ENCODE measurements at regions not wholly inside any gene's neighbourhood (a gene's known extent, or its start where the extent isn't known, plus 50 kb on each side); places are given as distances from the start of the nearest gene placed in this dataset.
A peak's percentile ranks its signal among the peaks of the same experiment; 100 is the strongest.

- no peaks in the 10 kb centered on the region for H3K79me2 ChIP-seq (ENCODE audit: insufficient read depth, low read length)
- no peak for DNase-seq (ENCODE audit: low read depth, low spot score)
- peaks cover 19 to 74% of the 10 kb centered on the region in 2 experiments for H3K4me1 ChIP-seq (ENCODE audit: control insufficient read depth in 1 of 2, insufficient read depth in 2 of 2, low read length in 2 of 2)
- intact Hi-C loops (cut with micrococcal nuclease), result no loop called here
- H4K20me1 ChIP-seq (ENCODE audit: insufficient read depth), result no peaks in the 10 kb centered on the region
- H3K4me2 ChIP-seq (ENCODE audit: low read length), result peak overlapping the region; percentile 42
- no peaks in the 10 kb centered on the region for H3K9me3 ChIP-seq (ENCODE audit: control insufficient read depth in 1 of 2, insufficient read depth in 1 of 2, low read depth in 1 of 2, low read length in 2 of 2)
- CTCF ChIA-PET, result interaction anchor here (0.6 kb wide), 1 partner anchor 27 kb away, joined by 3 read pairs; no protein-coding TSS in a partner anchor
- ATAC-seq, result no peak
- H2AFZ ChIP-seq (ENCODE audit: low read depth, low read length, poor library complexity, severe bottlenecking), result peak overlapping the region; percentile 92
- H3K27ac ChIP-seq (ENCODE audit: low read depth, low read length), result no peak overlapping the region
- H3K9ac ChIP-seq (ENCODE audit: low read length), result 0 out of 2 replicates have a peak overlapping the region, but pooled peaks have one; percentile 29
- H3K36me3 ChIP-seq (ENCODE audit: control insufficient read depth in 1 of 2, insufficient read depth in 2 of 2, low read length in 2 of 2), result no peaks in the 10 kb centered on the region
- no peaks in the 10 kb centered on the region for H3K27me3 ChIP-seq (ENCODE audit: insufficient read depth, low read length)
- RAD21 ChIA-PET (ENCODE audit: low non-redundant PET in 1 of 2, low total read pairs in 2 of 2, uncharacterized antibody in 2 of 2, unreplicated experiment in 2 of 2), result no interaction called here
- no peak for TF ChIP-seq EZH2phosphoT487 (IDR thresholded peaks at IDR 0.05; ENCODE audit: borderline replicate concordance)
- no peak for TF ChIP-seq EZH2 (IDR thresholded peaks at IDR 0.05)
- TF ChIP-seq FOSL1 (IDR thresholded peaks at IDR 0.05; ENCODE audit: low read depth), result no peak
- TF ChIP-seq RAD21 (IDR thresholded peaks at IDR 0.05; ENCODE audit: low read depth), result no peak
- no peak for TF ChIP-seq SRF (IDR thresholded peaks at IDR 0.05; ENCODE audit: low read depth)
- no TSS peak for BruUV-seq (replicated peaks)
- H3K9me2 ChIP-seq (ENCODE audit: insufficient read depth), result no peaks in the 10 kb centered on the region
- POLR2A ChIA-PET, result no interaction called here
- H3K4me3 ChIP-seq (replicated peaks in 1 of 2; ENCODE audit: low read depth in 1 of 2, low read length in 2 of 2), result no peak overlapping the region
Measured at GRCh38 chr2:234243871-234244565, 193.5 kb downstream of the SPP2 start.

- Histone ChIP-seq H2AFZ (ENCODE audit: low read depth, low read length, poor library complexity, severe bottlenecking) (peak overlapping the region; percentile 62), H3K4me3 (replicated peaks in 1 of 2; ENCODE audit: low read depth in 1 of 2, low read length in 2 of 2) (peak overlapping the region in 1 of 2 experiments; percentile 10; a peak in 2 of 4 replicates), H3K36me3 (ENCODE audit: control insufficient read depth in 1 of 2, insufficient read depth in 2 of 2, low read length in 2 of 2) (no peaks in the 10 kb centered on the region), H3K9me3 (ENCODE audit: control insufficient read depth in 1 of 2, insufficient read depth in 1 of 2, low read depth in 1 of 2, low read length in 2 of 2) (no peaks in the 10 kb centered on the region), H3K4me2 (ENCODE audit: low read length) (peak overlapping the region; percentile 59), H3K27me3 (ENCODE audit: insufficient read depth, low read length) (no peaks in the 10 kb centered on the region), H3K9ac (ENCODE audit: low read length) (peak overlapping the region; percentile 35), H3K9me2 (ENCODE audit: insufficient read depth) (no peaks in the 10 kb centered on the region), H4K20me1 (ENCODE audit: insufficient read depth) (no peaks in the 10 kb centered on the region), H3K4me1 (ENCODE audit: control insufficient read depth in 1 of 2, insufficient read depth in 2 of 2, low read length in 2 of 2) (peaks cover 19 to 65% of the 10 kb centered on the region in 2 experiments), H3K79me2 (ENCODE audit: insufficient read depth, low read length) (no peaks in the 10 kb centered on the region), H3K27ac (ENCODE audit: low read depth, low read length) (peak overlapping the region; percentile 37; the same call in 1 of the 2 replicates)
- intact Hi-C loops (cut with micrococcal nuclease), result no loop called here
- ChIA-PET RAD21 (ENCODE audit: low non-redundant PET in 1 of 2, low total read pairs in 2 of 2, uncharacterized antibody in 2 of 2, unreplicated experiment in 2 of 2) (no interaction called here), CTCF (interaction anchor here (1.0 to 1.1 kb wide), 2 partner anchors 16 to 46 kb away, joined by 3 to 4 read pairs; no protein-coding TSS in a partner anchor), POLR2A (no interaction called here)
- DNase-seq (ENCODE audit: low read depth, low spot score), result no peak
- TF ChIP-seq SIN3A (IDR thresholded peaks at IDR 0.05; ENCODE audit: low read depth), result no peak
- TF ChIP-seq SP1 (IDR thresholded peaks at IDR 0.05; ENCODE audit: low read depth), result no peak
- TF ChIP-seq YY1 (IDR thresholded peaks at IDR 0.05; ENCODE audit: extremely low read depth, insufficient replicate concordance, low read depth, low read length), result no peak
- no peak for TF ChIP-seq EZH2phosphoT487 (IDR thresholded peaks at IDR 0.05; ENCODE audit: borderline replicate concordance)
- no peak for TF ChIP-seq EGR1 (IDR thresholded peaks at IDR 0.05; ENCODE audit: low read depth)
- no peak for TF ChIP-seq TCF7L2 (IDR thresholded peaks at IDR 0.05; ENCODE audit: borderline replicate concordance, extremely low read depth, insufficient read depth, insufficient read length)
- TF ChIP-seq CEBPB (IDR thresholded peaks at IDR 0.05; ENCODE audit: low read depth), result no peak
- no TSS peak for BruUV-seq (replicated peaks)
- ATAC-seq, result no peak
Measured at GRCh38 chr2:234242459-234242836, 191.9 kb downstream of the SPP2 start.

Measured in HCT116 (cell line).